ENCODE measurements at regions not wholly inside any gene's neighbourhood (a gene's known extent, or its start where the extent isn't known, plus 50 kb on each side); places are given as distances from the start of the nearest gene placed in this dataset.
"Not testable (repeated sequence)": the region's sequence is repeated elsewhere in the genome, so short reads cannot be mapped to it uniquely, and the experiment has no call there.

DNA sequence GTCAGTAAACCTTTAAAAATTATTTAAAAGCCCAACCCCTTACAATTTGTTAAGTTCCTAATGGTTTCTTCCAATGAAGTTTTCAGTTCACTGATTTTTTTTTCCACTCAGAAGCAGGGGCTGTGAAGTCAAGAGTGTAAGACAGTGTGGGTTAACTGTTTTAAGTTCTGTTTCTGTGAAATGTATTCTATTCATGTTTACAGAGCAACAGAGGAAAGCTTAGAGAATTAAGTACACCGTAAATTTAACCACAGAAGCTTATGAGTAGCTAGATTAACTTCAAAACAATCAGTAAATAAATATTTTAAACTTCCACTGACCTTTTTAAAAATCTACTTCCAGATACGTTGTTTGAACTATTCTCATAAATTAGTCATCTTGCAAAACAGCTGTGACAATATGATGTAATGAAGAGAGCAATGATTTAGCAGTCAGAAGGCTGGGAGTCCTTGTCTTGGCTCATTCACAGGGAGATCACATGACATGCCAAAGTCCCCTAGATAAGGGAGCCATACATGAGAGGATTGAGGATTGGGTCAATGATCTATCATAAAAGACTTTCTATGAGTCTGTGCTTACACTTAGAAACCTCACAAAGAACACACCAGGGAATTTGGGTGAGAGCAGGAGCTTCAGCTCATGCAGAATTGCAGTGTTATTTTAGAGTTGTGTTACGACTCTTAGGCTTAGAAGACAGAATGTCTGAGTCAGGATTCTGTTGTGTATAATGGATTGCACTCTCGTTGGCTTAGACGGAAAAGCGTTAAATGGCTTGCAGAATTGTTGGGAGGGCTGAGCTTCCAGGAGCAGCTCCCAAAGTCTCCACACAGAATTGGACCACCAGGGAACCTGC lies 85.8 kb downstream of the CDRT15L2 start:
- H3K27me3 ChIP-seq (ENCODE audit: control insufficient read depth, insufficient read depth, low read length); H3K27ac ChIP-seq (ENCODE audit: low read depth, low read length); H3K4me3 ChIP-seq (ENCODE audit: low read depth, low read length); H3K4me1 ChIP-seq (ENCODE audit: control insufficient read depth, insufficient read depth, low read length); H3K36me3 ChIP-seq (ENCODE audit: control insufficient read depth, insufficient read depth, low read length); H3K9me3 ChIP-seq (ENCODE audit: control insufficient read depth, insufficient read depth, low read length): not testable (repeated sequence)
- WGBS (ENCODE audit: insufficient coverage): no CpG with 5 or more reads among the region's 6 CpGs
- DNase-seq (ENCODE audit: low read depth in 4 of 6, low spot score in 6 of 6): peak in 1 of 6 donors; percentile 16

DNA sequence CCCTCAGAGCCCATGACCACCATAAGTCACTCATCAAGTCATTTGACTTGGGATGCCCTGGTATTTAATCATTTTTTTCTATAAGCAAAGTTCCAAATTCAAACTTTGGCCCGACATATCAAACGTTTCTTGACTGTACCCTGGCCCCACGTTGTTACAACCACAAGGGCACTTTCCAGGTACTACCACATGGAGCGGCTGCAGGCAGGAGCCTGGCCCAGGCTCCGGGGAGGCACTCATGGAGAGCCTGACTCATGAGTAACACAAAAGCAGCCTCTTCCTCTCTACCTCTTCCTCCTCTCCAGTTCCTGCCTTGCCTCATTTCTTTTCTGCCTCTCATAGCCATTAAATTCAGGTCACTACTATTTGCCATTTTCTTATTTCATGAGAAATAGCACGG lies 87.2 kb downstream of the CDRT15L2 start:
- H3K9me3 ChIP-seq (ENCODE audit: control insufficient read depth, insufficient read depth, low read length): not testable (repeated sequence)
- 98% methylated on average over 4 of the region's 6 CpGs for WGBS (ENCODE audit: insufficient coverage)

GRCh38 chr17:20667712-20668111 lies 88.2 kb downstream of the CDRT15L2 start:
- DNase-seq (ENCODE audit: low read depth in 4 of 6, low spot score in 6 of 6); H3K27me3 ChIP-seq (ENCODE audit: control insufficient read depth, insufficient read depth, low read length); H3K9me3 ChIP-seq (ENCODE audit: control insufficient read depth, insufficient read depth, low read length); H3K36me3 ChIP-seq (ENCODE audit: control insufficient read depth, insufficient read depth, low read length); H3K4me3 ChIP-seq (ENCODE audit: low read depth, low read length); H3K4me1 ChIP-seq (ENCODE audit: control insufficient read depth, insufficient read depth, low read length); H3K27ac ChIP-seq (ENCODE audit: low read depth, low read length): not testable (repeated sequence)
- no CpG with 5 or more reads among the region's 2 CpGs for WGBS (ENCODE audit: insufficient coverage)

More for the DNA sequence above, 87.2 kb downstream of the CDRT15L2 start:
- DNase-seq (ENCODE audit: low read depth in 4 of 6, low spot score in 6 of 6); H3K27me3 ChIP-seq (ENCODE audit: control insufficient read depth, insufficient read depth, low read length); H3K36me3 ChIP-seq (ENCODE audit: control insufficient read depth, insufficient read depth, low read length); H3K27ac ChIP-seq (ENCODE audit: low read depth, low read length); H3K4me1 ChIP-seq (ENCODE audit: control insufficient read depth, insufficient read depth, low read length); H3K4me3 ChIP-seq (ENCODE audit: low read depth, low read length): not testable (repeated sequence)

DNA sequence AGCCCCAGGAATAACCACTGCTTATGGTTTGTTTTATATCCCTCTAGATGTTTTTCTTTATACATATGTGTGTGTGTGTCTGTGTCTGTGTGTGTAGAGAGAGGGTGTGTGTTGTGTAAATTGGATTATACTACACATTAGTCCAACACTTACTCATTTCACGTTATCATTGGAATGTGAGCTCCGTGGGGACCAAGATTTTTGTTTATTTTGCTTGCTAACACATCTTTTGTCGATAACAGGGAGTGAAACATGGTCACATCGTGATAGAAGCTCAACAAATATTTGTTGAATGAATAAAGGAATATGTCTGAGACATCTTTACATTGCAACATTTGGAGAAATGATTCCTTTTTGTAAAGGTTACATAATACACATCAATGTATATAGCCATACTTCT lies 88.8 kb downstream of the CDRT15L2 start:
- not testable (repeated sequence) for H3K27ac ChIP-seq (ENCODE audit: low read depth, low read length); H3K36me3 ChIP-seq (ENCODE audit: control insufficient read depth, insufficient read depth, low read length); H3K9me3 ChIP-seq (ENCODE audit: control insufficient read depth, insufficient read depth, low read length); H3K4me3 ChIP-seq (ENCODE audit: low read depth, low read length); DNase-seq (ENCODE audit: low read depth in 4 of 6, low spot score in 6 of 6); H3K4me1 ChIP-seq (ENCODE audit: control insufficient read depth, insufficient read depth, low read length); H3K27me3 ChIP-seq (ENCODE audit: control insufficient read depth, insufficient read depth, low read length)
- no CpG with 5 or more reads among the region's 4 CpGs for WGBS (ENCODE audit: insufficient coverage)

- not testable (repeated sequence) for H3K4me1 ChIP-seq (ENCODE audit: control insufficient read depth, insufficient read depth, low read length); H3K36me3 ChIP-seq (ENCODE audit: control insufficient read depth, insufficient read depth, low read length); H3K27ac ChIP-seq (ENCODE audit: low read depth, low read length); H3K27me3 ChIP-seq (ENCODE audit: control insufficient read depth, insufficient read depth, low read length); H3K4me3 ChIP-seq (ENCODE audit: low read depth, low read length); DNase-seq (ENCODE audit: low read depth in 4 of 6, low spot score in 6 of 6); H3K9me3 ChIP-seq (ENCODE audit: control insufficient read depth, insufficient read depth, low read length)
These were observed 89.3 kb downstream of the CDRT15L2 start for GRCh38 chr17:20668868-20669267.

- not testable (repeated sequence) for H3K27ac ChIP-seq (ENCODE audit: low read depth, low read length); H3K27me3 ChIP-seq (ENCODE audit: control insufficient read depth, insufficient read depth, low read length); H3K9me3 ChIP-seq (ENCODE audit: control insufficient read depth, insufficient read depth, low read length); DNase-seq (ENCODE audit: low read depth in 4 of 6, low spot score in 6 of 6); H3K4me3 ChIP-seq (ENCODE audit: low read depth, low read length); H3K4me1 ChIP-seq (ENCODE audit: control insufficient read depth, insufficient read depth, low read length); H3K36me3 ChIP-seq (ENCODE audit: control insufficient read depth, insufficient read depth, low read length)
- no CpG with 5 or more reads among the region's 3 CpGs for WGBS (ENCODE audit: insufficient coverage)
These were observed 91.0 kb downstream of the CDRT15L2 start for GRCh38 chr17:20670506-20670905.

GRCh38 chr17:20674374-20674773 lies 94.8 kb downstream of the CDRT15L2 start:
- H3K27me3 ChIP-seq (ENCODE audit: control insufficient read depth, insufficient read depth, low read length); H3K9me3 ChIP-seq (ENCODE audit: control insufficient read depth, insufficient read depth, low read length); H3K27ac ChIP-seq (ENCODE audit: low read depth, low read length); H3K4me3 ChIP-seq (ENCODE audit: low read depth, low read length); H3K36me3 ChIP-seq (ENCODE audit: control insufficient read depth, insufficient read depth, low read length); DNase-seq (ENCODE audit: low read depth in 4 of 6, low spot score in 6 of 6); H3K4me1 ChIP-seq (ENCODE audit: control insufficient read depth, insufficient read depth, low read length): not testable (repeated sequence)
- no CpG with 5 or more reads among the region's 2 CpGs for WGBS (ENCODE audit: insufficient coverage)

- H3K27ac ChIP-seq (ENCODE audit: low read depth, low read length); H3K9me3 ChIP-seq (ENCODE audit: control insufficient read depth, insufficient read depth, low read length); H3K4me3 ChIP-seq (ENCODE audit: low read depth, low read length); H3K36me3 ChIP-seq (ENCODE audit: control insufficient read depth, insufficient read depth, low read length); H3K4me1 ChIP-seq (ENCODE audit: control insufficient read depth, insufficient read depth, low read length); DNase-seq (ENCODE audit: low read depth in 4 of 6, low spot score in 6 of 6); H3K27me3 ChIP-seq (ENCODE audit: control insufficient read depth, insufficient read depth, low read length): not testable (repeated sequence)
- WGBS (ENCODE audit: insufficient coverage): no CpG with 5 or more reads among the region's 2 CpGs
These were observed 96.2 kb downstream of the CDRT15L2 start for GRCh38 chr17:20675707-20676106.

GRCh38 chr17:20676656-20677055 lies 97.1 kb downstream of the CDRT15L2 start:
- not testable (repeated sequence) for H3K27me3 ChIP-seq (ENCODE audit: control insufficient read depth, insufficient read depth, low read length); H3K27ac ChIP-seq (ENCODE audit: low read depth, low read length); H3K9me3 ChIP-seq (ENCODE audit: control insufficient read depth, insufficient read depth, low read length); H3K36me3 ChIP-seq (ENCODE audit: control insufficient read depth, insufficient read depth, low read length); H3K4me3 ChIP-seq (ENCODE audit: low read depth, low read length); H3K4me1 ChIP-seq (ENCODE audit: control insufficient read depth, insufficient read depth, low read length); DNase-seq (ENCODE audit: low read depth in 4 of 6, low spot score in 6 of 6)
- WGBS (ENCODE audit: insufficient coverage): no CpG with 5 or more reads among the region's 1 CpG

- DNase-seq (ENCODE audit: low read depth in 4 of 6, low spot score in 6 of 6); H3K4me3 ChIP-seq (ENCODE audit: low read depth, low read length); H3K9me3 ChIP-seq (ENCODE audit: control insufficient read depth, insufficient read depth, low read length); H3K27me3 ChIP-seq (ENCODE audit: control insufficient read depth, insufficient read depth, low read length); H3K36me3 ChIP-seq (ENCODE audit: control insufficient read depth, insufficient read depth, low read length); H3K4me1 ChIP-seq (ENCODE audit: control insufficient read depth, insufficient read depth, low read length); H3K27ac ChIP-seq (ENCODE audit: low read depth, low read length): not testable (repeated sequence)
- WGBS (ENCODE audit: insufficient coverage): 60% methylated on average over 1 of the region's 8 CpGs
These were observed 97.9 kb downstream of the CDRT15L2 start for GRCh38 chr17:20677469-20677868.
